IMR-90 (cell line): ENCODE measurements at regions not wholly inside any gene's neighbourhood (a gene's known extent, or its start where the extent isn't known, plus 50 kb on each side); places are given as distances from the start of the nearest gene placed in this dataset.

Experiments
- ATAC-seq: fragments of 200-7000 bp; cut with Tn5 transposase; 2 replicates; pipeline ENCODE4 v1.9.1; 2020; ENCODE audit warnings: low read depth, mild to moderate bottlenecking, moderate library complexity
- BruUV-seq: library from RNA; stranded (reverse); fragments of 400-500 nt; replicated peaks from 2 replicates; lab custom pipeline; 2021; lab: Mats Ljungman, UMichigan
- CTCF ChIA-PET: fragments of 300-600 bp; formaldehyde crosslinking; extraction: SDS; loops from one replicate; lab custom pipeline; 2021; ENCODE audit warnings: antibody characterized with exemption; lab: Yijun Ruan, JAX
- POLR2A ChIA-PET: fragments of 300-600 bp; sonication (Branson Sonifier 250); formaldehyde crosslinking; loops from one replicate; lab custom pipeline; 2022; ENCODE audit warnings: antibody characterized with exemption; ENCODE audit not compliant: unreplicated experiment; lab: Charles Lee
- DNase-seq: peaks from one replicate; pipeline ENCODE4 v3.0.0; 2013
- H2AFZ ChIP-seq: replicated peaks from 2 replicates; pipeline ENCODE3; 2013; ENCODE audit warnings: low read length, mild to moderate bottlenecking; ENCODE audit not compliant: poor library complexity
- H2AK5ac ChIP-seq: 2 replicates; pipeline ENCODE4 v1.6.1; 2013; ENCODE audit warnings: low read depth, low read length, inconsistent platforms
- H2AK9ac ChIP-seq: replicated peaks from 2 replicates; pipeline ENCODE3; 2013; ENCODE audit warnings: mild to moderate bottlenecking, low read depth, low read length, moderate library complexity; ENCODE audit not compliant: poor library complexity
- H2BK120ac ChIP-seq: 2 replicates; pipeline ENCODE4 v1.6.1; 2013; ENCODE audit warnings: low read depth, low read length, inconsistent platforms
- H2BK15ac ChIP-seq: 3 replicates; pipeline ENCODE4 v1.6.1; 2013; ENCODE audit warnings: low read depth, low read length, inconsistent platforms
- H2BK20ac ChIP-seq: 2 replicates; pipeline ENCODE4 v1.6.1; 2013; ENCODE audit warnings: low read depth, mild to moderate bottlenecking, inconsistent platforms, low read length, moderate library complexity
- H2BK5ac ChIP-seq: 2 replicates; pipeline ENCODE4 v1.6.1; 2013; ENCODE audit warnings: mild to moderate bottlenecking, low read depth, low read length, inconsistent platforms; ENCODE audit not compliant: poor library complexity, severe bottlenecking
- H3K14ac ChIP-seq: replicated peaks from 2 replicates; pipeline ENCODE4 v1.6.1; 2013; ENCODE audit warnings: low read depth, low read length, inconsistent platforms
- H3K18ac ChIP-seq: 2 replicates; pipeline ENCODE4 v1.6.1; 2013; ENCODE audit warnings: low read depth, low read length, control low read depth
- H3K23ac ChIP-seq: 2 replicates; pipeline ENCODE4 v1.6.1; 2013; ENCODE audit warnings: low read depth, low read length, inconsistent platforms
- H3K27ac ChIP-seq: 2 replicates; pipeline ENCODE4 v1.5.1; 2013; ENCODE audit warnings: mild to moderate bottlenecking, control low read depth, low read length; ENCODE audit not compliant: insufficient read depth
- H3K27me3 ChIP-seq: 2 replicates; pipeline ENCODE4 v1.6.1; 2013; ENCODE audit warnings: low read length; ENCODE audit not compliant: control insufficient read depth, insufficient read depth
- H3K36me3 ChIP-seq: 2 replicates; pipeline ENCODE4 v1.6.1; 2013; ENCODE audit warnings: low read length, mixed read lengths; ENCODE audit not compliant: control insufficient read depth, insufficient read depth
- H3K4ac ChIP-seq: 2 replicates; pipeline ENCODE4 v1.6.1; 2013; ENCODE audit warnings: low read depth, low read length, inconsistent platforms
- H3K4me1 ChIP-seq: 2 replicates; pipeline ENCODE4 v1.6.1; 2013; ENCODE audit warnings: low read length, mixed read lengths; ENCODE audit not compliant: control insufficient read depth, insufficient read depth
- H3K4me2 ChIP-seq: 2 replicates; pipeline ENCODE4 v1.6.1; 2013; ENCODE audit warnings: low read depth, mild to moderate bottlenecking, control low read depth, low read length, moderate library complexity
- H3K4me3 ChIP-seq: 2 replicates; pipeline ENCODE4 v1.5.1; 2013; ENCODE audit warnings: low read depth, mild to moderate bottlenecking, control low read depth, low read length, moderate library complexity; ENCODE audit not compliant: insufficient read depth
- H3K56ac ChIP-seq: 2 replicates; pipeline ENCODE4 v1.6.1; 2013; ENCODE audit warnings: low read length, inconsistent platforms; ENCODE audit not compliant: insufficient read depth; ENCODE audit errors: extremely low read depth
- H3K79me1 ChIP-seq, 2 experiments: 2 replicates each; pipeline ENCODE4 v1.6.1; 2013; ENCODE audit warnings: low read length in 2 of 2, inconsistent platforms in 1 of 2, low read depth in 1 of 2
- H3K9ac ChIP-seq: 2 replicates; pipeline ENCODE4 v1.6.1; 2013; ENCODE audit warnings: low read depth, low read length, control low read depth
- H3K9me1 ChIP-seq: 2 replicates; pipeline ENCODE4 v1.6.1; 2013; ENCODE audit warnings: low read length, inconsistent platforms; ENCODE audit not compliant: insufficient read depth
- H3K9me3 ChIP-seq: 2 replicates; pipeline ENCODE4 v1.6.1; 2013; ENCODE audit warnings: low read length; ENCODE audit not compliant: control insufficient read depth, insufficient read depth
- H4K20me1 ChIP-seq: 2 replicates; pipeline ENCODE4 v1.6.1; 2013; ENCODE audit warnings: low read length, inconsistent platforms; ENCODE audit not compliant: insufficient read depth
- H4K5ac ChIP-seq: 2 replicates; pipeline ENCODE4 v1.6.1; 2013; ENCODE audit warnings: mild to moderate bottlenecking, low read depth, low read length, control low read depth
- H4K8ac ChIP-seq, 2 experiments: 2 replicates each; pipeline ENCODE4 v1.6.1; 2013; ENCODE audit warnings: low read depth in 2 of 2, low read length in 2 of 2, control low read depth in 1 of 2, inconsistent platforms in 1 of 2
- H4K91ac ChIP-seq: 2 replicates; pipeline ENCODE4 v1.6.1; 2013; ENCODE audit warnings: low read depth, low read length, inconsistent platforms; ENCODE audit not compliant: insufficient read depth
- CEBPB ChIP-seq: IDR thresholded peaks from 2 replicates; pipeline ENCODE4 v1.6.1; 2012; ENCODE audit warnings: low read depth, low read length, improper control_type of control experiment
- MAZ ChIP-seq: IDR thresholded peaks from 2 replicates; pipeline ENCODE4 v1.6.1; 2012; ENCODE audit warnings: low read depth, mild to moderate bottlenecking, low read length, improper control_type of control experiment, moderate library complexity, borderline replicate concordance
- NFE2L2 ChIP-seq: fragments of 150-350 bp; IDR thresholded peaks from 2 replicates; pipeline ENCODE4 v1.6.1; 2016; ENCODE audit warnings: low read depth, mild to moderate bottlenecking, low read length
- SMC3 ChIP-seq: fragments of 150-350 bp; IDR thresholded peaks from 2 replicates; pipeline ENCODE4 v1.6.1; 2016; ENCODE audit warnings: low read depth, mild to moderate bottlenecking, antibody characterized with exemption, low read length, moderate library complexity
- WGBS, 2 experiments: methylation state at CpG; one replicate each; pipeline versions ENCODE4 v1.1.5 to v1.1.7; 2013; ENCODE audit warnings: missing lambda C conversion rate in 2 of 2; ENCODE audit not compliant: insufficient read length in 1 of 2; ENCODE audit errors: extremely low coverage in 2 of 2; 5-methylcytosine and 5-hydroxymethylcytosine counted together
- dilution Hi-C: fragments of 300-500 bp; cut with HindIII; formaldehyde crosslinking; loops from one replicate; pipeline ENCODE4 v1.14.3; 2018; ENCODE audit warnings: low sequenced_read_pairs; ENCODE audit not compliant: unreplicated experiment
- in situ Hi-C: fragments of 300-500 bp; cut with MboI; formaldehyde crosslinking; loops from 3 replicates; pipeline ENCODE4 v1.14.3; 2019; ENCODE audit warnings: low sequenced_read_pairs, inconsistent platforms, mixed read lengths
- intact Hi-C: fragments of 100-400 bp; cut with micrococcal nuclease; formaldehyde crosslinking; loops from 2 replicates; pipeline ENCODE4 v1.10.0; 2022

DNA sequence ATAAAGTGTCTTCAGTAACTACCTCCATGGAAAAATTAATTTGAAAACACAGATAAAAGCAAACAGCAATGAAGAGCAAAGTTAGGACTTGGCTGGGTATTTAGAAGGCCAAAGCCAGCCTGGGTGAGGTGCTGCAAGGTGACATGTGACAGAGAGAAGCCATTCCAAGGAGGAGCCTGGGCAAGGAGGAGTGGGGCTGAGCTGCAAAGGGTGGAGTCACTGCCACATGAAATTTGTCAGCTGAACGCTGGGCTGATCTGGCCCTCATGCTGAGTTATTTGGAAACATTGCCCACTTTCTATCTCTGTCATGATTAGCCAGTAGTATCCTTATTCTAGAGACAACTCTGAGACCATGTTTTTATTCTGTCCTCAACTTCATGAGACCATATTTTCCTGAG is 76.3 kb downstream of the PERP start:
- Histone ChIP-seq H3K14ac (no peak overlapping the region), H2BK120ac (no peak overlapping the region), H3K9ac (no peak overlapping the region), H2BK15ac (no peak overlapping the region), H2AK5ac (no peak overlapping the region), H3K36me3 (no peaks in the 10 kb centered on the region), H3K23ac (no peak overlapping the region), H2BK20ac (no peak overlapping the region), H4K20me1 (no peaks in the 10 kb centered on the region), H4K5ac (no peak overlapping the region), H4K8ac (no peak overlapping the region), H3K4me3 (no peak overlapping the region), H3K9me1 (no peaks in the 10 kb centered on the region), H3K4ac (no peak overlapping the region), H3K27me3 (peaks cover 15% of the 10 kb centered on the region), H4K91ac (no peak overlapping the region), H3K27ac (no peak overlapping the region), H3K9me3 (no peaks in the 10 kb centered on the region), H2BK5ac (no peak overlapping the region), H3K18ac (no peak overlapping the region), H3K79me1 (no peaks in the 10 kb centered on the region), H3K4me2 (no peak overlapping the region), H2AFZ (no peak overlapping the region), H2AK9ac (no peak overlapping the region), H3K4me1 (no peaks in the 10 kb centered on the region), H3K56ac (no peak overlapping the region)
- BruUV-seq = no TSS peak
- no peak for TF ChIP-seq NFE2L2
- no peak for TF ChIP-seq MAZ
- no peak for TF ChIP-seq CEBPB
- TF ChIP-seq SMC3 = no peak
- dilution Hi-C loops = no loop called here
- ATAC-seq (no peak), DNase-seq (no peak)
- WGBS, 2 experiments = 0% methylated on average over 1 of the region's 1 CpG; no CpG with 5 or more reads in 1 of the 2 experiments
- in situ Hi-C loops = no loop called here
- POLR2A ChIA-PET = no interaction called here
- intact Hi-C loops = no loop called here
- CTCF ChIA-PET = no interaction called here
